GM13976 (cell line): ENCODE measurements at regions not wholly inside any gene's neighbourhood (a gene's known extent, or its start where the extent isn't known, plus 50 kb on each side); places are given as distances from the start of the nearest gene placed in this dataset.

Experiments
- DNase-seq: peaks from one replicate; pipeline ENCODE4 v3.0.0; 2012; ENCODE audit warnings: low spot score
- in situ Hi-C: fragments of 300-500 bp; cut with MboI; formaldehyde crosslinking; loops from one replicate; pipeline ENCODE4 v1.12.0; 2022; ENCODE audit warnings: low sequenced_read_pairs, mixed read lengths, inconsistent platforms; ENCODE audit not compliant: unreplicated experiment
- TF ChIP-seq, protein P1 (sequence below): IDR thresholded peaks from 2 replicates; pipeline ENCODE4 v1.5.1; 2012; ENCODE audit warnings: borderline replicate concordance, mild to moderate bottlenecking; ENCODE audit not compliant: insufficient read depth; ENCODE audit errors: extremely low read depth, missing control alignments, control extremely low read depth

DNA sequence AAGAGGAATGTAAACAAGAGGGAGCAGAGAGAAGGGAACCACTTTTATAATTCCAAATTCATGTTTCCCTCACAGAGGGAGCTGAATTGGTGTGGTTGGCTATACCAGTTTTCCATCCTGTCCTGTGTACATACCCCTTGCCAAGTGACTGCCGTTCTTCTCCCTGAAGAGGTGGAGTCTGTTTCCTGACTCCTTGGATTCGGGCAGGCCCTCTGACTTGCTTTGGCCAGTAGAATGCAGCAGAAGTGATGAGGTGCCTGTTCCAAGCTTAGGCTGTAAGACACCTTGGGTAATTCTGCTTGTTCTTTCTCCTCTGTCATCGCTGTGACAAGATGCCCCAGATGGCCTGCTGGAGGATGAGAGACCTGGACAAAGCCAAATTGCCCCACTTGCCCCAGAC, 124.7 kb downstream of the UCHL1 start:
- DNase-seq = no peak
- TF ChIP-seq, protein P1, sequence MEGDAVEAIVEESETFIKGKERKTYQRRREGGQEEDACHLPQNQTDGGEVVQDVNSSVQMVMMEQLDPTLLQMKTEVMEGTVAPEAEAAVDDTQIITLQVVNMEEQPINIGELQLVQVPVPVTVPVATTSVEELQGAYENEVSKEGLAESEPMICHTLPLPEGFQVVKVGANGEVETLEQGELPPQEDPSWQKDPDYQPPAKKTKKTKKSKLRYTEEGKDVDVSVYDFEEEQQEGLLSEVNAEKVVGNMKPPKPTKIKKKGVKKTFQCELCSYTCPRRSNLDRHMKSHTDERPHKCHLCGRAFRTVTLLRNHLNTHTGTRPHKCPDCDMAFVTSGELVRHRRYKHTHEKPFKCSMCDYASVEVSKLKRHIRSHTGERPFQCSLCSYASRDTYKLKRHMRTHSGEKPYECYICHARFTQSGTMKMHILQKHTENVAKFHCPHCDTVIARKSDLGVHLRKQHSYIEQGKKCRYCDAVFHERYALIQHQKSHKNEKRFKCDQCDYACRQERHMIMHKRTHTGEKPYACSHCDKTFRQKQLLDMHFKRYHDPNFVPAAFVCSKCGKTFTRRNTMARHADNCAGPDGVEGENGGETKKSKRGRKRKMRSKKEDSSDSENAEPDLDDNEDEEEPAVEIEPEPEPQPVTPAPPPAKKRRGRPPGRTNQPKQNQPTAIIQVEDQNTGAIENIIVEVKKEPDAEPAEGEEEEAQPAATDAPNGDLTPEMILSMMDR = no peak
- in situ Hi-C loops = no loop called here

DNA sequence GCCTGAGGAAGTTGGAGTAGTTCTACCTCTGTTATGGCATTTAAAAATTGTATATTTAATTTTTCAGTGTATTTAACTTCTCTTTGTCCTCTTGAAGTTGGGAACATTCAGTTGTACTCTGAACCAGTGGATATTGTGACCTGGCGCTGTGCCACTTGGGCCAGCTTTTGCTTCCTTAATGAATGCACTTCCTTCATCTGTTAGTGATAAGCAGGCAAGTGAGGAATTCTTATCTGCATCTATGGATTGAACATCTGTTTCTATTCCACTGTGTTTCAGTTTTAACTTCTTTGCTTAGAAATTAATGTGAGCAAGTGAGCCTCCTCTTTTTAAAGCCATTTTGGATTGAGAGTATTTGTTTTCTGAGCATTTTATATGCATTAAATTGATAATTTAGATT, 128.3 kb downstream of the UCHL1 start:
- in situ Hi-C loops = no loop called here
- TF ChIP-seq, protein P1 = no peak
- no peak for DNase-seq

DNA sequence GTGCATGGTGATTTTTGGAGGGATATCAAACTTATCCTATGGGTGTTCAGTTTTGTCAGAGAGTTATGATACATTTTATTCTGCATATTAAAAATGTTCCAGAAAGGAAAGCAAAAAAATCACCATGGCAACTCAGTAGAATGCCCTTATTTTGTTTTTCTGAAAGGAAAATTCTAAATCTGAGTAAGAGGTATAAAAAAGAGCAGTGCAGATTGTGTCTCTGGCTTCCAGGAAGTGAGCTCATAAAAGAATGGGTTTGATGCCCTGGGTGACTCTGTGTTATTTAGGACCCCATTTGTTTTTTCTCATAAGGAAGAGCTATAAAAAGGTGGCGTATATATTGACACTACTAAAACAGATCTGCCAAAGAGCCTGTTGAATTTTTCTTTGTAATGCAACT, 128.8 kb downstream of the UCHL1 start:
- DNase-seq = no peak
- TF ChIP-seq, protein P1 = no peak
- in situ Hi-C loops = no loop called here

DNA sequence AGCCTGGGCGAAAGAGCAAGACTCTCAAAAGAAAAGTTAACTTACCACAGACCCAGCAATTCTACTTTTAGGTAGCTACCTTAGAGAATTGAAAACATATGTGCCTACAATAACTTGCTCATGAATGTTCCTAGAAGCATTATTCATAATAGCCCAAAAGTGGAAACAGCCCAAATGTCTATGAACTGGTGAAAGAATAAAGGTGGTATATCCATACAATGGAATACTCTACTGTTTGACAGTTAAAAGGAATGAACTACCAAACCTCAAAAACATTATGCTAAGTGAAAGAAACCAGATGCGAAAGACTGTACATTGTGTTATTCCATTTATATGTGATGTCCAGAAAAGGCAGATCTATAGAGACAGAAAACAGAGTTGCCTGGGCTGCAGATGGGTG, 131.4 kb downstream of the UCHL1 start:
- in situ Hi-C loops = no loop called here
- TF ChIP-seq, protein P1 = no peak

DNA sequence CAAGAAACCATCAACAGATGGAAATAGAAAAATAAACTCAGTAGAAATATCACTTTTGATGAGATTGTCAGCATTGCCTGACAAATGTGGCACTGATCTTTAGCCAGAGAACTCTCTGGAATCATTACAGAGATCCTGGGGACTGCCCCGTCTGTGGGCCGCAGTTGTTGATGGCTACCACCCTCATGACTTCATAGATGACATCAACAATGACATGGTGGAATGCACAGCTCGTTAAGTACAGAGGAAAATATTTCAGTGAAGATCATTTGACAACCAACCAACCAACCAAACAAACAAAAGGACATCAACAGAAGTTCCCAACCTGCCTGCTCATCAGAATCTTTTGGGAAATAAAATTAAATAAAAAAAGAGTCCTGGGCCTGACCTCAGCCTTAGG, 132.6 kb downstream of the UCHL1 start:
- DNase-seq = no peak
- in situ Hi-C loops = no loop called here
- TF ChIP-seq, protein P1 = no peak

More for the DNA sequence above, 131.4 kb downstream of the UCHL1 start:
- DNase-seq = no peak

DNA sequence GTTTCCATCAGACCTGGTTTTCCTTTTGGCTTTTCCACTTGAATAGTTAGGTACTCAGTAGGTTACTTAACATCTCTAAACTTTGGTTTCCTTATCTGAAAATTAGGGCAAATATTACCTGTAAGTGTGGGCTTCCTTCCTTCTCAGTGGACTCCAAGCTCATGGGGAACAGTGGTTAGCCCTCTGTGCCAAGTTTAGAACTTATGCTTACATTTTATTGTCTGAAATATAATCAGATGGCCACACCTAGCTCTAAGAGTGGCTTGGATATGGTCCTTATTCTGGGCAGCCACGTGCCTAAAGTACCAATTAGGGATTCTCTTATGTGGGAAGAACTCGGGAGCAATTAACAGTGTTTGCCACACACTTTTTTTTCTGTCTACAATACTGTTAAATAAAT, 133.9 kb downstream of the UCHL1 start:
- DNase-seq = no peak
- in situ Hi-C loops = no loop called here
- TF ChIP-seq, protein P1 = no peak

DNA sequence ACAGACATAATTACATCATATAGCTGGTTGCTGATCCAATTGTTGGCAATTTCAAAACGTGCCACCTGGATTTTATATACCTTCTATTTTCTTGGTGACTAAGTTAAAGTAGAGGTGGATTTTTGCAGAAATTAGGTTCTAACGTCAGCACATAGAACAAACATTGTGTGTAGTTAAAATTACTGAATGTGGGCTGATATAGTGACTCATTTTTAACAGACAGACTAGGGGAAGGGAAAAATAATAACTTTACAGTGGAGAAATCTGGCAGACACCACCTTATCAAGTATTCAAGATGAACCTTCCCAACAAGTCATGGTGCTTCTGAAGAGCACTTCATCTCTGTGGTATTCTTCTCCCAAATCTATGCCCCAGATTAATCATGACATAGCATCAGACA, 134.5 kb downstream of the UCHL1 start:
- DNase-seq = no peak
- TF ChIP-seq, protein P1 = no peak
- in situ Hi-C loops = no loop called here
